ENCODE measurements at regions not wholly inside any gene's neighbourhood (a gene's known extent, or its start where the extent isn't known, plus 50 kb on each side); places are given as distances from the start of the nearest gene placed in this dataset.

- DNase-seq: no peak
- Histone ChIP-seq H3K9ac (ENCODE audit: low read length) (no peak overlapping the region), H3F3A (ENCODE audit: insufficient read depth, low read length) (no peaks in the 10 kb centered on the region), H3K9me2 (replicated peaks; ENCODE audit: insufficient read depth, low read length) (no peaks in the 10 kb centered on the region), H3K9me3 (replicated peaks; ENCODE audit: insufficient read depth, low read length) (no peaks in the 10 kb centered on the region), H3K79me2 (ENCODE audit: low read length) (no peaks in the 10 kb centered on the region), H3K4me3 (ENCODE audit: low read length) (no peak overlapping the region), H3K4me1 (ENCODE audit: low read length) (no peaks in the 10 kb centered on the region), H3K4me2 (ENCODE audit: low read depth, low read length) (no peak overlapping the region), H3K27ac (ENCODE audit: low read length) (no peak overlapping the region), H3K36me3 (replicated peaks; ENCODE audit: insufficient read depth, low read length) (no peaks in the 10 kb centered on the region), H3K27me3 (replicated peaks; ENCODE audit: insufficient read depth, low read length) (no peaks in the 10 kb centered on the region), H4K20me1 (ENCODE audit: insufficient read depth, low read length) (no peaks in the 10 kb centered on the region), H2AFZ (ENCODE audit: low read length) (no peak overlapping the region)
- TF ChIP-seq EZH2 (optimal IDR thresholded peaks at IDR 0.05; ENCODE audit: low read depth, low read length): no peak
- TF ChIP-seq EZH2phosphoT487 (IDR thresholded peaks at IDR 0.05; ENCODE audit: low read length): no peak
- TF ChIP-seq CTCF (IDR thresholded peaks at IDR 0.05; ENCODE audit: low read length): no peak
Measured at GRCh38 chr12:97616946-97617345, 154.3 kb downstream of the RMST start.

GRCh38 chr12:97628962-97629361 is 166.4 kb downstream of the RMST start:
- no peak for DNase-seq
- no peaks in the 10 kb centered on the region for H3K36me3 ChIP-seq (replicated peaks; ENCODE audit: insufficient read depth, low read length)
- H3K27ac ChIP-seq (ENCODE audit: low read length): no peak overlapping the region
- H3K9ac ChIP-seq (ENCODE audit: low read length): no peak overlapping the region
- no peaks in the 10 kb centered on the region for H3K9me3 ChIP-seq (replicated peaks; ENCODE audit: insufficient read depth, low read length)
- H3K4me1 ChIP-seq (ENCODE audit: low read length): no peaks in the 10 kb centered on the region
- H3K4me3 ChIP-seq (ENCODE audit: low read length): no peak overlapping the region
- no peaks in the 10 kb centered on the region for H3K27me3 ChIP-seq (replicated peaks; ENCODE audit: insufficient read depth, low read length)
- no peak overlapping the region for H2AFZ ChIP-seq (ENCODE audit: low read length)
- TF ChIP-seq EZH2phosphoT487 (IDR thresholded peaks at IDR 0.05; ENCODE audit: low read length): no peak
- TF ChIP-seq EZH2 (optimal IDR thresholded peaks at IDR 0.05; ENCODE audit: low read depth, low read length): no peak
- no peak for TF ChIP-seq CTCF (IDR thresholded peaks at IDR 0.05; ENCODE audit: low read length)
- H3K79me2 ChIP-seq (ENCODE audit: low read length): no peaks in the 10 kb centered on the region
- H3K4me2 ChIP-seq (ENCODE audit: low read depth, low read length): no peak overlapping the region
- H3F3A ChIP-seq (ENCODE audit: insufficient read depth, low read length): no peaks in the 10 kb centered on the region
- H4K20me1 ChIP-seq (ENCODE audit: insufficient read depth, low read length): no peaks in the 10 kb centered on the region
- no peaks in the 10 kb centered on the region for H3K9me2 ChIP-seq (replicated peaks; ENCODE audit: insufficient read depth, low read length)

- Histone ChIP-seq H3K9ac (ENCODE audit: low read length) (no peak overlapping the region), H3K4me3 (ENCODE audit: low read length) (no peak overlapping the region), H3K36me3 (replicated peaks; ENCODE audit: insufficient read depth, low read length) (no peaks in the 10 kb centered on the region), H3K9me2 (replicated peaks; ENCODE audit: insufficient read depth, low read length) (no peaks in the 10 kb centered on the region), H3K4me2 (ENCODE audit: low read depth, low read length) (no peak overlapping the region), H4K20me1 (ENCODE audit: insufficient read depth, low read length) (no peaks in the 10 kb centered on the region), H3K27ac (ENCODE audit: low read length) (no peak overlapping the region), H3K79me2 (ENCODE audit: low read length) (no peaks in the 10 kb centered on the region), H3K9me3 (replicated peaks; ENCODE audit: insufficient read depth, low read length) (no peaks in the 10 kb centered on the region), H3K27me3 (replicated peaks; ENCODE audit: insufficient read depth, low read length) (no peaks in the 10 kb centered on the region), H3K4me1 (ENCODE audit: low read length) (no peaks in the 10 kb centered on the region), H2AFZ (ENCODE audit: low read length) (no peak overlapping the region), H3F3A (ENCODE audit: insufficient read depth, low read length) (no peaks in the 10 kb centered on the region)
- TF ChIP-seq EZH2 (optimal IDR thresholded peaks at IDR 0.05; ENCODE audit: low read depth, low read length) (no peak), CTCF (IDR thresholded peaks at IDR 0.05; ENCODE audit: low read length) (no peak), EZH2phosphoT487 (IDR thresholded peaks at IDR 0.05; ENCODE audit: low read length) (no peak)
- DNase-seq: no peak
Measured at GRCh38 chr12:97629382-97629781, 166.8 kb downstream of the RMST start.
